ENCODE measurements at regions not wholly inside any gene's neighbourhood (a gene's known extent, or its start where the extent isn't known, plus 50 kb on each side); places are given as distances from the start of the nearest gene placed in this dataset.
A peak's percentile ranks its signal among the peaks of the same experiment; 100 is the strongest.

GRCh38 chr7:41002741-41003610 lies 699.9 kb downstream of the INHBA start:
- TF ChIP-seq CTCF (conservative IDR thresholded peaks at IDR 0.05): peak; percentile 89
- peak overlapping the region; percentile 80 for H3K27ac ChIP-seq

- TF ChIP-seq CTCF (conservative IDR thresholded peaks at IDR 0.05): no peak
These were observed 702.8 kb downstream of the INHBA start for GRCh38 chr7:41000042-41000441.

GRCh38 chr7:40996233-40996677 lies 706.6 kb downstream of the INHBA start:
- no peak overlapping the region for H3K27ac ChIP-seq
- TF ChIP-seq CTCF (conservative IDR thresholded peaks at IDR 0.05): no peak

More at GRCh38 chr7:41000042-41000441, 702.8 kb downstream of the INHBA start:
- no peak overlapping the region for H3K27ac ChIP-seq

GRCh38 chr7:40990841-40991240 lies 712.0 kb downstream of the INHBA start:
- no peak overlapping the region for H3K27ac ChIP-seq
- TF ChIP-seq CTCF (conservative IDR thresholded peaks at IDR 0.05): no peak

- TF ChIP-seq CTCF (conservative IDR thresholded peaks at IDR 0.05): no peak
- no peak overlapping the region for H3K27ac ChIP-seq
These were observed 715.3 kb downstream of the INHBA start for GRCh38 chr7:40987571-40987970.

GRCh38 chr7:40986351-40986873 lies 716.5 kb downstream of the INHBA start:
- peak overlapping the region; percentile 25; the same call in 1 of the 2 replicates for H3K27ac ChIP-seq
- TF ChIP-seq CTCF (conservative IDR thresholded peaks at IDR 0.05): no peak

GRCh38 chr7:40983111-40983510 lies 719.8 kb downstream of the INHBA start:
- H3K27ac ChIP-seq: no peak overlapping the region
- no peak for TF ChIP-seq CTCF (conservative IDR thresholded peaks at IDR 0.05)
